ENCODE measurements at regions not wholly inside any gene's neighbourhood (a gene's known extent, or its start where the extent isn't known, plus 50 kb on each side); places are given as distances from the start of the nearest gene placed in this dataset.
"Not testable (repeated sequence)": the region's sequence is repeated elsewhere in the genome, so short reads cannot be mapped to it uniquely, and the experiment has no call there.

GRCh38 chrX:129158505-129158904 is 364.8 kb downstream of the SMARCA1 start:
- no peak for DNase-seq

DNA sequence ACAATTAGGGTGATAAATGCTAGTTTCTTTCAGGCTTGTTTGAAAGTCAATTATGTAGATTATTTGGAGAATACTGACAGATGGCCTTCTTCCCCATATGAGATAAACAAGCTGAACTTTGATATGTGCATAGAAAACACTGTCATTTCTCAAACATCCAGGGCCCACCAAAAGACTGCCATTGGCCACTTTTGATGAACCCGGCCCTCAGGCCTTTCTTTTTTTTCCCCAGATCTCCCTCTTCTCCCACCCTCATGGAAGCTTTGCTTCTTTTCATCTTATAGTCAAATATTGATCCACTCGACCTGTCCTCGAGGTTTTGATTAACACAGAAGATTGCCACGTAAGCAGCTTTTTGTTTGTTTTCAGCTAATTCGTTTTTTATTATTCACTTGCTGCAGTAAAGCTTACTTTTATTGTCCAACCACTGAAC is 377.4 kb downstream of the SMARCA1 start:
- no peak for DNase-seq

GRCh38 chrX:129145385-129145784 is 377.9 kb downstream of the SMARCA1 start:
- no peak for DNase-seq

- no peak for DNase-seq
These were observed 378.9 kb downstream of the SMARCA1 start for GRCh38 chrX:129144172-129145038.

DNA sequence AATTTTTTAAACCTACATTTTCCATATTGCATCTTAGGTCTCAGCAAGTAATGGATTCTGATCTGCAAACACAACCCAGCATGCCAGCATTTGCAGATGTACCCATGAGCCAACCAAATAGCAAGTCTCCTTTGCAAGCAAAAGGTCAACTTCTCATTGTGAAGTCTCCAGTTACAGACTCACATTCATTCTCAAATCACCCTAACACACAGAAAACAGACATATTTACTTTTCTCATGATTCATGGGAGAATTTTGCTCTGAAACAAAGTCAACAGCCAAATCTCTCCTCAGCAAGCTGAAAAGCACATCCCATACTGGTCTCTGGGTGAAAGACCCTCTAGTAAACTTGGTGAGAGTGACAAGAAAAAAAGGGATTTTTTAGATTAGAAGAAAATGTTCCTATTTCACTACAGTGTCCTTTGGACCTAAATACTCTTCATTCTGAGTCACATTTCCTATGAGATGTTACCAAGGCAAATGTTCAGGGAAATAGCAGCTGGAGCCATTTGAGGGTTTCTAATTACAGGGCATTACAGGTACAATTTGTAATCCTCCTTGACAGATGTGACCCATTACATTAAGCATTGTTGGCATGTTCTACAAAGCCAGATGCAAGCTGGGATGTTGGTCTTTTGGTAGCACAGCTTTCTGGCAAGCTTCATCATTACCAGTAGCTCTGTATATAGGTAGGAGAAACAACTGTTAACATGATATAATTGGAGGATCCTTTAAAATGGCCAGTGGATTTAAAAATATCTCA is 383.3 kb downstream of the SMARCA1 start:
- DNase-seq = no peak

- no peak for DNase-seq
These were observed 398.0 kb downstream of the SMARCA1 start for GRCh38 chrX:129125122-129125914.

- no peak for DNase-seq
These were observed 399.5 kb downstream of the SMARCA1 start for GRCh38 chrX:129123795-129124194.

DNA sequence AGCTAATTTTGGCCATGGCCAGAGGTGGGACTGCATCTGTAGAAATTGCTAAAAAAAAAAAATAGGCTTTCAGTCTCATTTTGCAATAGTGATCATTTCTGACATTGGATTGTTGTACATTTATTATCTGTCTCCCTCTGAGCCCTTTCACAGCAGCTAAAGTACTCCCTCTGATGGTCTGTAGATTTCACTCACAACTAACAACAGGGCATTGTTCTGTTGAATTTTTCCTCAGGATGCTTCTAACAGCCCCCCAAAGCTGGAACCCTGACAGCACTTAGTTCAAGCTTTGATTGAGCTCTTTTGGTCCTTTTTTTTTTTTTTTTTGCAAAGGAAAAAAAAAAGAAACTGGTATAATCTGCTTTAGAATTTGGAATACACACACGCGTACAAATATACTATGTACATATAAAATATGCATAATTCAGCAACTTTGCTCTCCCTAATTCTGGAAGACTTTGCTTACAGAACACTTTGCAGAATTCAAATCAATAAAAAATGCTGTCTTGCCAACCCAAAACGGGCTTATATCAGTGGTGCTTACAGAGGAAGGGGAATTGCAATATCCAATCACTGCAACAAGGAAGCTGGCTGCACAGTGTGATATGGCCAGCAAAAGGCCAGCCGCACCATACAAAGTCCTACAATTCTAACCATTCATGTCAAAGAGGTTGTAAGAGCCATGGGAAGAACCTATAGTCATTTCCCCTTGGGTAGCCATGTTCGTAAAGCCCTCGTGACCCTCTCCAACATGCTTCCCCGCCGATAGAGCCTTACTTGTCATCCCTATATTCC is 406.4 kb downstream of the SMARCA1 start:
- no peak for DNase-seq

- no peak for DNase-seq
These were observed 407.4 kb downstream of the SMARCA1 start for GRCh38 chrX:129115935-129116334.

DNA sequence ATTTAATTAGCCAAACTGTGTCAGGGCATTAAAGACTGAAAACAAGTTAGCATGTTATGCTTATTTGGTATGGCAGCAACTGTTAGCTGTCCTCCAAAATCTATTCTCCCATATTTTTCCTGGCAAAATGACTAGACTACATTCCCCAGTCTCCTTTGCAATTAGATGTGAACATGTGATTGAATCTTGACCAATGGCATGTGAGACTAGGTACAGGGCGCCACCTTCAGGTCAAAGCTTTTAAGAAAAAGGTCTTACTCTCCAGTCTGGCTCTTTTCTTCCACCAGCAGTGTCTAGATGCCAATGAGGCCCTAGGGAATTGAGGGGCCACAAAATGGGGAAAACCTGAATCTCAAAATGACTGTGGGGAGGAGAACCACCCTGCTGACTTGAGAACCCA is 408.2 kb downstream of the SMARCA1 start:
- DNase-seq = no peak

DNA sequence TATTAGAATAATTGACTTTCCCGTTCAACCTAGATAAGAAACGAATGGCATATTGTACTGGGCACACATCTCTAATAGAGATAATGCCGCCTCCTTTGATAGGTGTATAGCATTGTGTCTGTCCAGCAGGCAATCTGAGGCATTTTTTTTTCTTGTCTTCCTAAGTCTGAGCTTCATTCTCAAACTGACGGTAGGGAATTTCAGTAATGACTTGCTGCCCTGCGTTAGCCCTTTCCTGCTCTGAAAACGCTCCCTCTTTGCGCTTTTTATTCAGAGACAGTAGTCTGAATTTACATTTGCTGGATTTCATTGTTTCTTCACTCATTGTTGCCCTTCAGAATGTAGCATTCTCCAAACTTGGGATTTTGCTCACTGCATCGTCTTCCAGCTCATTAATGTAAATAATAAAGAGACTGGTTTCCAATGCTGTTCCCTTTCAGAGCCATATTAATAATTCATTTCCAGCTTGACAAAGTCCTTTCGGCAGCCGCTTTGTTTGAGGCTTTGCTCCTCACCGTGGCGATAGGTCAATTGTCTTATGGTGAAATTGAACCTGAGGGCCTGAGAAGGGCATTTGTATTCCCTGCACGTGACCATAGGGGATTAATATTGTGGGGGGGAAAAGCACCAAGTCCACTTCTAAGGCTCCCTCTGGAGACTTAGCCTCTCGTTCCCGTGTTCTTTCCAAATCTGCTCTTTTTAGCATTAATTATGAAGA is 412.1 kb downstream of the SMARCA1 start:
- no peak for DNase-seq

DNA sequence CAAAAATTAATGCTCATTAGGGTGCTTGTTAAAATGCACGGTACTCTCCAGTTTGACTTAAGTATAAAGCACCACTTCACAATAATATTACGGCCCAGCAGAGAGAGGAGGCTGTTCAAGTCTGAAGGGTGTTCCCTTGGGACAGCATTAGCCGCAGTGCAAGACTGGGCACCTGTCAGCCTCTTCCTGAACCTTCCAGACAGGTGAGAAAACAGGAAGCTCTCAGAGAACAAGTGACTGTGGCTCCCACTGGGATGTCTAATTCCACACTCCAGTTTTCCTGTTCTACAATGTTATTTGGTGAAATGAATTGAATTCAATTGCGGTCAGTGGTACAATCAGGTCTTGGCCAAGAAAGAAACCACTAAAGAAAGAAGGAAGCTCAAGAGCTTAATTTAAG is 414.4 kb downstream of the SMARCA1 start:
- peak; percentile 69 for DNase-seq

DNA sequence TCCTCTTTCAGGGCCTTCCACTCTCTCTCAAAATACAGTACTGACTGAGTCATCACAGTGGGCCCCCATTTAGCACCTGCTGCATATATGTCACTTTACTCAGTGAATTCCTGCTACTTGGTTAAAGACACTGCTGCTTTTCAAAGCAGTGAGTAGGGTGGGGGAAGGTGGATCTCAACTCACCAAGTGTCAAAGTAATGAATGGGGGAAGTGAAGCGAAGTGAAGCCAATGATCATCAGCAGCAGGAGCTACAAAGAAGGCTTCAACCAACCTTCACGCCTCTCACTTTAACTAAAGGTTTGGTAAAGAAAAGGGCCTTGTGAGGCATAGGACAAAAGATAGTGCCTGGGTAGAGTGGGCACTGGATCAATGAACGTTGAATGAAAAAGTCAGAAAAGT is 424.1 kb downstream of the SMARCA1 start:
- DNase-seq = no peak

- no peak for DNase-seq
These were observed 425.6 kb downstream of the SMARCA1 start for GRCh38 chrX:129097668-129098067.

DNA sequence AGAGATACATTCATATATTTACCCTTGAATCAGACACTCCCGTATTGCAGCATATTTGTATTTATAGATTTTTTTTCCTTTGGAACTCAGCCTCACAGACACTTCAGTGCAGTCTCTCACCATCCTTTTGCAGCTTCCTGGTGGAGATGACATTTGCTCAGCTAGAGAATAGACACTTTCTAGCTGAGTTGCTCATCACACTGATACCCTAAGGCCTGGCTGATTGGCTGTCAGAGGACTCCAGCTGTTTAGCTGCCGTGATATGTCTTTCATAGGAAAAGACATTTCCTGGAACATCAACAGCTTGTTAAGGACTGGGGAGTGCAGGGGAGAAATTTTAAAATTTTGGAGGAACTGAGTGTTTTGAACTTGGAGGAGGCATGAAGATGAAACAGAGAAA is 429.6 kb downstream of the SMARCA1 start:
- DNase-seq = no peak

GRCh38 chrX:129092757-129093156 is 430.5 kb downstream of the SMARCA1 start:
- DNase-seq = no peak

GRCh38 chrX:129092242-129092641 is 431.0 kb downstream of the SMARCA1 start:
- DNase-seq = no peak

DNA sequence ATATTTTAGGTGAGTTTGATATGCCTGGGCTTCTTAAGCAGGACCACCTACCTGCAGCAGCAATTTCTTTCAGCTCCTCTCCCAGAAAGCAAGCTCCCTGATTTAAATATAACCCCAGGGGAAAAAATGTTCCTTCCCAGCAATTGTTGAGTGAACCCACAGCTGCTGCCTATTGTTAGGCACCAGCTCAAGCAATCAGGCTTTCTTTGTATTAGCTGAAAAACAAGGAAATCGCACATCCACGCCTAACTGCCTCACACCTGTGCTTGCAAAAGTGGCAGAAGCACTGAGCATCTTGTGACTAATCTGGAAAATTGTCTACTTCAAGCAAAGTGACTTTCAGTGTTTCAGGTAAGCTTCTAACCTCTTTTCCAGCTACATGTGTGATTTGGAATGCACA is 432.2 kb downstream of the SMARCA1 start:
- no peak for DNase-seq

- DNase-seq = no peak
These were observed 436.5 kb downstream of the SMARCA1 start for GRCh38 chrX:129086802-129087201.

DNA sequence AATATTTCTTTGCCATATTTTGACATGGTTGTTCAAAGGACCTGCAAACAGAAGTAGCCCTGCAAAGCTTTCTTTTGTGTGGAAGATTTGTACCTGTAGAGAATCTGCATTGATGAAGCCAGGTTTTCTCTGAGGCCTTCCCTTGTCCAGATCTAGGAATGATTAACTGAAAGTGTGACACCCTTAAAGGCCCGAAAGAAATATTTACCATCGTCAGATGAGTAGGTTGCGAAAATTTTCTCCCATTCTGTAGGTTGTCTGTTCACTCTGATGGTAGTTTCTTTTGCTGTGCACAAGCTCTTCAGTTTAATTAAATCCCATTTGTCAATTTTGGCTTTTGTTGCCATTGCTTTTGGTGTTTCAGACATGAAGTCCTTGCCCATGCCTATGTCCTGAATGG is 439.0 kb downstream of the SMARCA1 start:
- not testable (repeated sequence) for DNase-seq

GRCh38 chrX:129077424-129078170 is 445.7 kb downstream of the SMARCA1 start:
- DNase-seq = no peak

Measured in DMS79 (cell line).